COR-L47 (cell line): ENCODE measurements at regions not wholly inside any gene's neighbourhood (a gene's known extent, or its start where the extent isn't known, plus 50 kb on each side); places are given as distances from the start of the nearest gene placed in this dataset.
"Not testable (repeated sequence)": the region's sequence is repeated elsewhere in the genome, so short reads cannot be mapped to it uniquely, and the experiment has no call there.

Experiments
- DNase-seq: peaks from one replicate; lab custom pipeline; 2025; lab: John Stamatoyannopoulos, UW

GRCh38 chr7:51613911-51614357 is 297.3 kb upstream of the COBL start:
- no peak for DNase-seq

GRCh38 chr7:51611937-51612336 is 295.3 kb upstream of the COBL start:
- no peak for DNase-seq

GRCh38 chr7:51607447-51607846 is 290.8 kb upstream of the COBL start:
- no peak for DNase-seq

GRCh38 chr7:51606601-51607154 is 290.1 kb upstream of the COBL start:
- no peak for DNase-seq

GRCh38 chr7:51602376-51602775 is 285.8 kb upstream of the COBL start:
- DNase-seq: no peak

- no peak for DNase-seq
Observed at GRCh38 chr7:51601461-51601860, 284.9 kb upstream of the COBL start.

- DNase-seq: not testable (repeated sequence)
Observed at GRCh38 chr7:51599935-51600334, 283.3 kb upstream of the COBL start.

GRCh38 chr7:51593628-51594027 is 277.0 kb upstream of the COBL start:
- no peak for DNase-seq

GRCh38 chr7:51592842-51593599 is 276.4 kb upstream of the COBL start:
- DNase-seq: no peak

- no peak for DNase-seq
Observed at GRCh38 chr7:51591223-51591622, 274.6 kb upstream of the COBL start.

- DNase-seq: no peak
Observed at GRCh38 chr7:51590746-51591145, 274.1 kb upstream of the COBL start.

GRCh38 chr7:51589111-51589510 is 272.5 kb upstream of the COBL start:
- peak; percentile 23 for DNase-seq

- no peak for DNase-seq
Observed at GRCh38 chr7:51587604-51588003, 271.0 kb upstream of the COBL start.

GRCh38 chr7:51577390-51577789 is 260.8 kb upstream of the COBL start:
- DNase-seq: no peak

- DNase-seq: no peak
Observed at GRCh38 chr7:51569581-51569980, 253.0 kb upstream of the COBL start.

GRCh38 chr7:51569176-51569575 is 252.6 kb upstream of the COBL start:
- DNase-seq: no peak

GRCh38 chr7:51551070-51551469 is 234.5 kb upstream of the COBL start:
- DNase-seq: no peak

- no peak for DNase-seq
Observed at GRCh38 chr7:51545131-51545530, 228.5 kb upstream of the COBL start.

- DNase-seq: peak; percentile 92
Observed at GRCh38 chr7:51543801-51544553, 227.4 kb upstream of the COBL start.

GRCh38 chr7:51540906-51541305 is 224.3 kb upstream of the COBL start:
- not testable (repeated sequence) for DNase-seq

GRCh38 chr7:51539840-51540239 is 223.2 kb upstream of the COBL start:
- no peak for DNase-seq

GRCh38 chr7:51528172-51528571 is 211.6 kb upstream of the COBL start:
- no peak for DNase-seq

- no peak for DNase-seq
Observed at GRCh38 chr7:51521694-51522312, 205.2 kb upstream of the COBL start.
